ENCODE measurements at regions not wholly inside any gene's neighbourhood (a gene's known extent, or its start where the extent isn't known, plus 50 kb on each side); places are given as distances from the start of the nearest gene placed in this dataset.

DNA sequence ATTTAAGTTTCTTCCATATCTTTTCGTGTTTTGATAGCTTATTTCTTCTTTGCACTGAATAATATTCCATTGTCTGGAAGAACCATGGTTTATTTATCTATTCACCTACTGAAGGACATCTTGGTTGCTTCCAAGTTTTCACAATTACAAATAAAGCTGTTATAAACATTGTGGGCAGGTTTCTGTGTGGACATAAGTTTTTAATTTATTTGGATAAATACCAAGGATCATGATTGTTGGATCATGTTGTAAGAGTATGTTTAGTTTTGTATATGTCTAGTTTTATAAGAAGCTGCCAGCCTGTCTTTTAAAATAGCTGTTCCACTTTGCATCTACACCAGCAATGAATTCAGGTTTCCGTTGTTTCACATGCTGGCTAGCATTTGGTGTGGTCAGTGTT, 339.4 kb downstream of the CDH11 start:
- TF ChIP-seq, protein P1, sequence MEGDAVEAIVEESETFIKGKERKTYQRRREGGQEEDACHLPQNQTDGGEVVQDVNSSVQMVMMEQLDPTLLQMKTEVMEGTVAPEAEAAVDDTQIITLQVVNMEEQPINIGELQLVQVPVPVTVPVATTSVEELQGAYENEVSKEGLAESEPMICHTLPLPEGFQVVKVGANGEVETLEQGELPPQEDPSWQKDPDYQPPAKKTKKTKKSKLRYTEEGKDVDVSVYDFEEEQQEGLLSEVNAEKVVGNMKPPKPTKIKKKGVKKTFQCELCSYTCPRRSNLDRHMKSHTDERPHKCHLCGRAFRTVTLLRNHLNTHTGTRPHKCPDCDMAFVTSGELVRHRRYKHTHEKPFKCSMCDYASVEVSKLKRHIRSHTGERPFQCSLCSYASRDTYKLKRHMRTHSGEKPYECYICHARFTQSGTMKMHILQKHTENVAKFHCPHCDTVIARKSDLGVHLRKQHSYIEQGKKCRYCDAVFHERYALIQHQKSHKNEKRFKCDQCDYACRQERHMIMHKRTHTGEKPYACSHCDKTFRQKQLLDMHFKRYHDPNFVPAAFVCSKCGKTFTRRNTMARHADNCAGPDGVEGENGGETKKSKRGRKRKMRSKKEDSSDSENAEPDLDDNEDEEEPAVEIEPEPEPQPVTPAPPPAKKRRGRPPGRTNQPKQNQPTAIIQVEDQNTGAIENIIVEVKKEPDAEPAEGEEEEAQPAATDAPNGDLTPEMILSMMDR (IDR thresholded peaks at IDR 0.05; ENCODE audit: insufficient read depth, low read length) = no peak
- TF ChIP-seq GABPA (IDR thresholded peaks at IDR 0.05; ENCODE audit: low read depth) (no peak), POLR2AphosphoS5 (IDR thresholded peaks at IDR 0.05; ENCODE audit: low read depth) (no peak), SPI1 (IDR thresholded peaks at IDR 0.05; ENCODE audit: borderline replicate concordance, low read depth) (no peak)
- TF ChIP-seq, protein P2, sequence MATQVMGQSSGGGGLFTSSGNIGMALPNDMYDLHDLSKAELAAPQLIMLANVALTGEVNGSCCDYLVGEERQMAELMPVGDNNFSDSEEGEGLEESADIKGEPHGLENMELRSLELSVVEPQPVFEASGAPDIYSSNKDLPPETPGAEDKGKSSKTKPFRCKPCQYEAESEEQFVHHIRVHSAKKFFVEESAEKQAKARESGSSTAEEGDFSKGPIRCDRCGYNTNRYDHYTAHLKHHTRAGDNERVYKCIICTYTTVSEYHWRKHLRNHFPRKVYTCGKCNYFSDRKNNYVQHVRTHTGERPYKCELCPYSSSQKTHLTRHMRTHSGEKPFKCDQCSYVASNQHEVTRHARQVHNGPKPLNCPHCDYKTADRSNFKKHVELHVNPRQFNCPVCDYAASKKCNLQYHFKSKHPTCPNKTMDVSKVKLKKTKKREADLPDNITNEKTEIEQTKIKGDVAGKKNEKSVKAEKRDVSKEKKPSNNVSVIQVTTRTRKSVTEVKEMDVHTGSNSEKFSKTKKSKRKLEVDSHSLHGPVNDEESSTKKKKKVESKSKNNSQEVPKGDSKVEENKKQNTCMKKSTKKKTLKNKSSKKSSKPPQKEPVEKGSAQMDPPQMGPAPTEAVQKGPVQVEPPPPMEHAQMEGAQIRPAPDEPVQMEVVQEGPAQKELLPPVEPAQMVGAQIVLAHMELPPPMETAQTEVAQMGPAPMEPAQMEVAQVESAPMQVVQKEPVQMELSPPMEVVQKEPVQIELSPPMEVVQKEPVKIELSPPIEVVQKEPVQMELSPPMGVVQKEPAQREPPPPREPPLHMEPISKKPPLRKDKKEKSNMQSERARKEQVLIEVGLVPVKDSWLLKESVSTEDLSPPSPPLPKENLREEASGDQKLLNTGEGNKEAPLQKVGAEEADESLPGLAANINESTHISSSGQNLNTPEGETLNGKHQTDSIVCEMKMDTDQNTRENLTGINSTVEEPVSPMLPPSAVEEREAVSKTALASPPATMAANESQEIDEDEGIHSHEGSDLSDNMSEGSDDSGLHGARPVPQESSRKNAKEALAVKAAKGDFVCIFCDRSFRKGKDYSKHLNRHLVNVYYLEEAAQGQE (IDR thresholded peaks at IDR 0.05; ENCODE audit: insufficient replicate concordance, low read depth) = no peak

Measured in HL-60 (cell line).